ENCODE measurements at regions not wholly inside any gene's neighbourhood (a gene's known extent, or its start where the extent isn't known, plus 50 kb on each side); places are given as distances from the start of the nearest gene placed in this dataset.

- no peak for TF ChIP-seq CTCF (conservative IDR thresholded peaks at IDR 0.05; ENCODE audit: low read depth, low read length)
- DNase-seq (ENCODE audit: low read depth) = no peak
- H3K4me3 ChIP-seq (ENCODE audit: low read depth, low read length) = no peak overlapping the region
Observed at GRCh38 chr9:78745331-78745730, 448.4 kb downstream of the PSAT1 start.

- DNase-seq (ENCODE audit: low read depth) = peak; percentile 5
- H3K4me3 ChIP-seq (ENCODE audit: low read depth, low read length) = no peak overlapping the region
- TF ChIP-seq CTCF (conservative IDR thresholded peaks at IDR 0.05; ENCODE audit: low read depth, low read length) = no peak
Observed at GRCh38 chr9:78746010-78746409, 449.1 kb downstream of the PSAT1 start.

- no peak for DNase-seq (ENCODE audit: low read depth)
- no peak overlapping the region for H3K4me3 ChIP-seq (ENCODE audit: low read depth, low read length)
- TF ChIP-seq CTCF (conservative IDR thresholded peaks at IDR 0.05; ENCODE audit: low read depth, low read length) = no peak
Observed at GRCh38 chr9:78753039-78753438, 456.1 kb downstream of the PSAT1 start.

- H3K4me3 ChIP-seq (ENCODE audit: low read depth, low read length) = no peak overlapping the region
- no peak for DNase-seq (ENCODE audit: low read depth)
- no peak for TF ChIP-seq CTCF (conservative IDR thresholded peaks at IDR 0.05; ENCODE audit: low read depth, low read length)
Observed at GRCh38 chr9:78756813-78757510, 460.0 kb downstream of the PSAT1 start.

GRCh38 chr9:78763424-78763823 lies 466.5 kb downstream of the PSAT1 start:
- H3K4me3 ChIP-seq (ENCODE audit: low read depth, low read length) = no peak overlapping the region
- DNase-seq (ENCODE audit: low read depth) = no peak
- TF ChIP-seq CTCF (conservative IDR thresholded peaks at IDR 0.05; ENCODE audit: low read depth, low read length) = no peak

- no peak for TF ChIP-seq CTCF (conservative IDR thresholded peaks at IDR 0.05; ENCODE audit: low read depth, low read length)
- H3K4me3 ChIP-seq (ENCODE audit: low read depth, low read length) = no peak overlapping the region
- DNase-seq (ENCODE audit: low read depth) = no peak
Observed at GRCh38 chr9:78765861-78766260, 468.9 kb downstream of the PSAT1 start.

- H3K4me3 ChIP-seq (ENCODE audit: low read depth, low read length) = no peak overlapping the region
- DNase-seq (ENCODE audit: low read depth) = no peak
- no peak for TF ChIP-seq CTCF (conservative IDR thresholded peaks at IDR 0.05; ENCODE audit: low read depth, low read length)
Observed at GRCh38 chr9:78767490-78767889, 470.6 kb downstream of the PSAT1 start.
